ENCODE measurements at regions not wholly inside any gene's neighbourhood (a gene's known extent, or its start where the extent isn't known, plus 50 kb on each side); places are given as distances from the start of the nearest gene placed in this dataset.

DNA sequence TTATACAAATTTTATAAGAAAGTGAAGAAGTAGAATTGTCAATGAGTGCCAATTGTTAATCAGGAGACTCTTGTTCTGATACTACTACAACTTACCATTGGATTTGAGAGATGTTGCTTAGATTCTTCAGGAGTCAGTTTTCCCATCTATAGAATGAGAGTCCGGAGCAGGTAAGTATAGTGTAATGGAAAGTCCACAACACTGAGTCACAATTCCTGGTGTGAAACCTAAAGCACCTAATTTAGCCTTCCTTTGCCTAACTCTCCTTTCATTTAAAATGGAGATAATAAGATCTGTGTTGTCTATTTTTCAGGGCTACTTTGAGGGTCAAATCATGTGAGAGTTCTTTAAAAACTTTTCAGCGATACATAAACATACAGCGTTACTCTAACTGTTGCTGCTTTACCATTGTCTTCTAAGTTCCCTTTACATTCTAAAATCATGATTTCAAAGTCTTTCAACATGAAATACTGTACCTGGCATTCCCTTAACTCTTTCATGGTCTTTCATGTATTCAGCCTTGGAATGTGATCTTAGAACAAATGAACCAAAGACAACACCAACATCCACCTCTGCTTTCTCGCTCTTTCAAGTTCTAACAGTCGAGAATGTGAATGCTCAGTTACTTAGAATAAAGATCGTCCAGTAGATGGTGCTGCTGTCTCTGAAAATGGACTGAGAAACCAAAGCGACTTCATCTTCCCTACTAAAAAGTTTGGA is 90.9 kb downstream of the SLC30A10 start:
- no peaks in the 10 kb centered on the region for H3K27me3 ChIP-seq
- H3K4me1 ChIP-seq = no peaks in the 10 kb centered on the region
- intact Hi-C loops (cut with DNase I) = no loop called here
- TF ChIP-seq, protein P1, sequence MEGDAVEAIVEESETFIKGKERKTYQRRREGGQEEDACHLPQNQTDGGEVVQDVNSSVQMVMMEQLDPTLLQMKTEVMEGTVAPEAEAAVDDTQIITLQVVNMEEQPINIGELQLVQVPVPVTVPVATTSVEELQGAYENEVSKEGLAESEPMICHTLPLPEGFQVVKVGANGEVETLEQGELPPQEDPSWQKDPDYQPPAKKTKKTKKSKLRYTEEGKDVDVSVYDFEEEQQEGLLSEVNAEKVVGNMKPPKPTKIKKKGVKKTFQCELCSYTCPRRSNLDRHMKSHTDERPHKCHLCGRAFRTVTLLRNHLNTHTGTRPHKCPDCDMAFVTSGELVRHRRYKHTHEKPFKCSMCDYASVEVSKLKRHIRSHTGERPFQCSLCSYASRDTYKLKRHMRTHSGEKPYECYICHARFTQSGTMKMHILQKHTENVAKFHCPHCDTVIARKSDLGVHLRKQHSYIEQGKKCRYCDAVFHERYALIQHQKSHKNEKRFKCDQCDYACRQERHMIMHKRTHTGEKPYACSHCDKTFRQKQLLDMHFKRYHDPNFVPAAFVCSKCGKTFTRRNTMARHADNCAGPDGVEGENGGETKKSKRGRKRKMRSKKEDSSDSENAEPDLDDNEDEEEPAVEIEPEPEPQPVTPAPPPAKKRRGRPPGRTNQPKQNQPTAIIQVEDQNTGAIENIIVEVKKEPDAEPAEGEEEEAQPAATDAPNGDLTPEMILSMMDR (IDR thresholded peaks at IDR 0.05) = peak; percentile 38
- ATAC-seq (peak; percentile 22), DNase-seq (no peak)
- no peaks in the 10 kb centered on the region for H3K9me3 ChIP-seq
- no peak overlapping the region for H3K4me3 ChIP-seq
- no peak overlapping the region for H3K27ac ChIP-seq
- H3K36me3 ChIP-seq = no peaks in the 10 kb centered on the region

DNA sequence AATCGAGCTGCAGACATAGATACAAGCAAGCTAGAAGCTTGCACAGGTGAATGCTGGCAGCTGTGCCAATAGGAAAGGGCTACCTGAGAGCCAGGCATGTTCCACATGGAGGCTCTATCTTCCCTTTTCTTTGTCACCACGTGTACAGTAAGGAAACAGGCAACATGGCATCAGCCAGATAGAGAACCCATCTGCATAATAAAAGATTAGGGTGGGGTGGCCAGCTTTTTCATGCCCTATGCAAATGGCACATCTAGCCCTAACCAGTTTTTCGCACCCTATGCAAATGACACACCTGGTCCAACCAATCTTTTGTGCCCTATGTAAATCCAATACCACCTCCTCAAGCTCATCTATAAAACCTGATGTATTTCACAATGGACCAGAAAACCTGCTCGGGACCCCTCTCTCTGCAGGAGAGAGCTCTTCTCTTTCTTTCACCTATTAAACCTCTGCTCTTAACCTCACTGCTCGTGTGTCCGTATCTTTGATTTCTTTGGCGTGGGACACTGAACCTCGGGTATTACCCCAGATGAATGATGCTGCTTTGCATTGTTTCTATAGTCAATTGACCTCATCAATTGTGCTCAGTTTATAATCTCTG is 93.9 kb downstream of the SLC30A10 start:
- TF ChIP-seq, protein P1 (IDR thresholded peaks at IDR 0.05) = no peak
- no peaks in the 10 kb centered on the region for H3K9me3 ChIP-seq
- intact Hi-C loops (cut with DNase I) = no loop called here
- H3K27me3 ChIP-seq = no peaks in the 10 kb centered on the region
- no peak overlapping the region for H3K27ac ChIP-seq
- no peaks in the 10 kb centered on the region for H3K4me1 ChIP-seq
- H3K4me3 ChIP-seq = no peak overlapping the region
- no peaks in the 10 kb centered on the region for H3K36me3 ChIP-seq
- no peak for ATAC-seq
- DNase-seq = no peak

DNA sequence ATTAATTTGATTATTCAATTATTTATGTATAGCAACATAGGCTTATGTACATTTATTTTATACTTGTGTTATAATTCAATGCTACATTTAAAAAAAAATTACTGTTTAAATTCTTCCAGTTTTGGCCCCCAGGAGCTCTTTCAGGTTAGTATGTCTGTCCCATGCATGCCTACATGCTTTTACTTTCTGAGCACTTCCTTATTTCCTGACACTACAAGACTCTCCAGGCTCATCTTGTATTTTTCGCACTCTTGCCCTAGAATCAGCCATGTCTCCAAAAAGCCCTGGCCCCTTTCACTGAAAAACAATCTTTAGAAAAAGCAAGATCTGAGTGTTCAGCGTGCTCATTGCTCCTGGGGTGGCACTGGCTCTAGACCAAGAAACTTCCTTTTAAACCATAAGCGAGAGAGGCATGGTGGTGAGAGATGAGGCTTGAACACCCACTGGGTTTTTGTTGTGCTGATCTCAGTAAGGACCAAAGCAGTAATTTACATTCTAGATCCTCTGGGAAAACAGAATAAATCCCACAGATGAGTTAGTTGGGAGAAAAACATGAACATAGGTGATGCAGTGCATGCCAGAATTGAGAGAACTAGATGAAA is 95.0 kb downstream of the SLC30A10 start:
- no peaks in the 10 kb centered on the region for H3K9me3 ChIP-seq
- TF ChIP-seq, protein P1 (IDR thresholded peaks at IDR 0.05) = no peak
- intact Hi-C loops (cut with DNase I) = no loop called here
- H3K27ac ChIP-seq = no peak overlapping the region
- no peaks in the 10 kb centered on the region for H3K4me1 ChIP-seq
- DNase-seq (no peak), ATAC-seq (no peak)
- no peaks in the 10 kb centered on the region for H3K36me3 ChIP-seq
- H3K27me3 ChIP-seq = no peaks in the 10 kb centered on the region
- no peak overlapping the region for H3K4me3 ChIP-seq

DNA sequence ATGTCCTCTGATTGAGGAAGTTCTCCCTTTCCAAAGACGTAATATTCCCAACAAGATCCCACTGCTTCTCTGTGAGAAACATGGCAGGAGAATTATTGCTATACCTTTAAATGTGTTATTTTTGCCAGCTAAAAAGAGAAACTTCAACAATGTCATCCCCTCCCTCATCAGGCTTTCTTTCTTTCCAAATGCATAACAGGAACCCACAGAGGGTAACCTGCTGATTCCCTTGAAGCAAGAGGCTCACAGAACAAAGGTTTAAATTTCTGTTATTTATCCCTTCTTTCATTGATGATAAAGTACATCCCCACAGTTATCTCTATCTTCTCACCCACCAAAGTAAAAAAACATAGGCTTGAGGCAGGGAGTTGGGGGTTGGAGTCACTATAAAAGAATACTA is 102.1 kb downstream of the SLC30A10 start:
- TF ChIP-seq, protein P1 (IDR thresholded peaks at IDR 0.05) = no peak
- ATAC-seq (no peak), DNase-seq (no peak)
- intact Hi-C loops (cut with DNase I) = no loop called here
- Histone ChIP-seq H3K36me3 (no peaks in the 10 kb centered on the region), H3K9me3 (no peaks in the 10 kb centered on the region), H3K4me1 (no peaks in the 10 kb centered on the region), H3K27me3 (no peaks in the 10 kb centered on the region), H3K4me3 (no peak overlapping the region), H3K27ac (no peak overlapping the region)

DNA sequence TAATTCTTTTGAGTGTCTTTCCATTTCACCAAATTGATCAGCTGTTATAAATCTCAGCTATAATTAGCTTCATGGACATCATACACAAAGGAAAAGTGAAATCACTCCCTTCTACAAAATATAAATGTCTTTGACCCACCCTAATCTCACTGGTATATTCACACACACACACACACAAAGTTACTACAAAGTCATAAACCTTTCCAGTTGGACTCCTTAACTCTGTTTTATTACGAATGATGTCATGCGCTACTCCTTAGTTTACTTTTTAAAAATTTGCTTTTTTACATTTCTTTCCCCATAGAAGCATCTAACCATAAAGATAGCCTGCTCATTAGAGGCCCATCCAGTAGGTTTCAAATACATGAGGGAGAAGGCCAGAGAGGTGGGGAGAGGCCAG is 103.0 kb downstream of the SLC30A10 start:
- no peak overlapping the region for H3K27ac ChIP-seq

More for the DNA sequence above, 103.0 kb downstream of the SLC30A10 start:
- DNase-seq (no peak), ATAC-seq (no peak)
- Histone ChIP-seq H3K27me3 (no peaks in the 10 kb centered on the region), H3K4me1 (no peaks in the 10 kb centered on the region), H3K36me3 (no peaks in the 10 kb centered on the region), H3K4me3 (no peak overlapping the region), H3K9me3 (no peaks in the 10 kb centered on the region)
- intact Hi-C loops (cut with DNase I) = no loop called here
- TF ChIP-seq, protein P1 (IDR thresholded peaks at IDR 0.05) = no peak

Measured in upper lobe of right lung (tissue), 1 donor.